Panc1 (cell line): ENCODE measurements at regions not wholly inside any gene's neighbourhood (a gene's known extent, or its start where the extent isn't known, plus 50 kb on each side); places are given as distances from the start of the nearest gene placed in this dataset.

ENCODE experiments used
- ATAC-seq: fragments of 200-7000 bp; cut with Tn5 transposase; 2 replicates; pipeline ENCODE4 v1.9.1; 2020; ENCODE audit warnings: mild to moderate bottlenecking, moderate library complexity
- BruUV-seq: library from RNA; stranded (reverse); fragments of 400-500 nt; replicated peaks from 2 replicates; lab custom pipeline; 2021; lab: Mats Ljungman, UMichigan
- CTCF ChIA-PET: fragments of 300-600 bp; sonication (Branson Sonifier 250); formaldehyde crosslinking; loops from one replicate; lab custom pipeline; 2022; ENCODE audit warnings: antibody characterized with exemption; lab: Charles Lee
- POLR2A ChIA-PET: fragments of 300-600 bp; sonication (Branson Sonifier 250); formaldehyde crosslinking; loops from one replicate; lab custom pipeline; 2022; ENCODE audit warnings: antibody characterized with exemption; lab: Charles Lee
- DNase-seq: peaks from one replicate; pipeline ENCODE4 v3.0.0-alpha.2; 2010; ENCODE audit warnings: low read depth, low spot score
- H3K27ac ChIP-seq: 2 replicates; pipeline ENCODE4 v1.5.1; 2011; ENCODE audit warnings: mild to moderate bottlenecking, low read length, inconsistent platforms
- H3K27me3 ChIP-seq: fragments of 200-500 bp; sonication (Bioruptor generic); 2 replicates; pipeline ENCODE4 v1.6.0; 2014; ENCODE audit warnings: low read length, inconsistent platforms; ENCODE audit not compliant: control insufficient read depth, insufficient read depth
- H3K36me3 ChIP-seq: fragments of 200-500 bp; sonication (Bioruptor generic); 2 replicates; pipeline ENCODE4 v1.5.1; 2014; ENCODE audit warnings: inconsistent platforms, mild to moderate bottlenecking, low read length, moderate library complexity; ENCODE audit not compliant: control insufficient read depth, insufficient read depth
- H3K4me1 ChIP-seq: 2 replicates; pipeline ENCODE4 v1.5.1; 2011; ENCODE audit warnings: inconsistent platforms, mild to moderate bottlenecking, low read length, moderate library complexity; ENCODE audit not compliant: control insufficient read depth, insufficient read depth
- H3K4me3 ChIP-seq, 2 experiments: 2 replicates each; pipeline ENCODE4 v1.5.1; 2011 to 2012; ENCODE audit warnings: low read depth in 2 of 2, low read length in 2 of 2, mild to moderate bottlenecking in 2 of 2, inconsistent platforms in 1 of 2, moderate library complexity in 1 of 2
- H3K9me3 ChIP-seq: fragments of 200-500 bp; sonication (Bioruptor generic); 2 replicates; pipeline ENCODE4 v1.5.1; 2014; ENCODE audit warnings: low read depth, mild to moderate bottlenecking, inconsistent platforms, low read length, moderate library complexity; ENCODE audit not compliant: control insufficient read depth, insufficient read depth
- POLR2AphosphoS5 ChIP-seq: IDR thresholded peaks from 2 replicates; pipeline ENCODE4 v1.6.1; 2012; ENCODE audit warnings: mild to moderate bottlenecking, low read depth, low read length, moderate library complexity
- SIN3A ChIP-seq: IDR thresholded peaks from 2 replicates; pipeline ENCODE4 v1.6.1; 2012; ENCODE audit warnings: low read depth, mild to moderate bottlenecking, low read length, moderate library complexity, borderline replicate concordance; ENCODE audit not compliant: insufficient read depth
- TCF7L2 ChIP-seq: IDR thresholded peaks from 2 replicates; pipeline ENCODE4 v1.6.1; 2011; ENCODE audit warnings: mild to moderate bottlenecking, low read depth, low read length, inconsistent platforms
- in situ Hi-C: cut with HindIII; loops from 2 replicates; pipeline ENCODE4 v1.10.0; 2016; ENCODE audit warnings: low sequenced_read_pairs, low pct_unique_long_range_greater_than_20kb
- intact Hi-C: fragments of 100-400 bp; cut with micrococcal nuclease; formaldehyde crosslinking; loops from one replicate; pipeline ENCODE4 v1.10.0; 2022; ENCODE audit not compliant: unreplicated experiment
- TF ChIP-seq, protein P1 (sequence below), 2 experiments: IDR thresholded peaks; 2 replicates each; pipeline ENCODE4 v1.6.1; 2011 to 2012; ENCODE audit warnings: low read depth in 2 of 2, control low read depth in 1 of 2, low read length in 1 of 2, mild to moderate bottlenecking in 1 of 2, moderate library complexity in 1 of 2; ENCODE audit not compliant: insufficient read depth in 1 of 2
- TF ChIP-seq, protein P2 (sequence below): fragments of 450-650 bp; IDR thresholded peaks from 2 replicates; pipeline ENCODE4 v1.5.1; 2017; ENCODE audit warnings: mild to moderate bottlenecking

DNA sequence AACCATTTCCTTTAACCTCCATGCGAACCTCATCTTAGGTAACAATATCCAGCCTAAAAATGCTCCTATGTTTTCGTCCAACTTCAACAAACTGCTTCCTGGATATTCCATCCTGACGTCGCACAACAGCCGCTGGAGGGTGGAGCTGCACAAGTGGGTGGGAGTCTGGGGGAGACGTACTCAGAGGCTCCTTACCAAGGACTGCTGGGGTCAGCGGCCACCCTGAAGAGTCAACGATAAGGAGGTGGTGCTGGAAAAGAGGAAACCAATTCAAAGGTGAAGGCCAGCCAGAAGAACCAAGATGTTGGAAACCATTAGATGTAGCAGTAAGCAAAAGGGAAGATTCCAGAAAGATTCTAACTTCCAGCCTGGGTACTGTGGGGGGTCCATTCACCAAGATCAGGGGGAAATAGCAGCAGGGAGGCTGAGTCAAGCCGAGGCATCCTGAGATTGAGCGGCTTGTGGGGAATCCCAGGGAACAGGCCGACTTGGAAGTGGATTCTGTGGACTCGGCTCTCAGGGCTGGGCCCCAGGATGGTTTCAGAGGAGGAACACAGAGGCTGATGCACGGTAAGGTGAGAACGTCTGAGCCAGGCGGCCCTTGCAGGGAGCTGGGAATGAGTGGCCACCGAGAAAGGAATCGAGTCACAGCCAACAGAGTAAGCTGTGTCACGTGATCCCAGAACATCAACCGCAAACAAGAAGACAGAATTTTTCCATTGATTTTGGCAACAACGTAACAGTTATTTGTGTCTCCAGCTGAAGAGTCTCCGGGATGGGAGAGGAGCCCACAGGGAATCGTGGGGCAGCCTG, 375.7 kb downstream of the NPHP4 start:
- Histone ChIP-seq H3K9me3 (no peaks in the 10 kb centered on the region), H3K4me3 (no peak overlapping the region), H3K36me3 (no peaks in the 10 kb centered on the region), H3K27me3 (peaks cover 2% of the 10 kb centered on the region; the same call in 1 of the 2 replicates), H3K4me1 (no peaks in the 10 kb centered on the region), H3K27ac (no peak overlapping the region)
- no TSS peak for BruUV-seq
- ChIA-PET POLR2A (no interaction called here), CTCF (no interaction called here)
- no peak for DNase-seq
- intact Hi-C loops (no loop called here), in situ Hi-C loops (no loop called here)
- ATAC-seq = no peak
- no peak for TF ChIP-seq SIN3A
- TF ChIP-seq POLR2AphosphoS5 = no peak
- TF ChIP-seq, protein P1, sequence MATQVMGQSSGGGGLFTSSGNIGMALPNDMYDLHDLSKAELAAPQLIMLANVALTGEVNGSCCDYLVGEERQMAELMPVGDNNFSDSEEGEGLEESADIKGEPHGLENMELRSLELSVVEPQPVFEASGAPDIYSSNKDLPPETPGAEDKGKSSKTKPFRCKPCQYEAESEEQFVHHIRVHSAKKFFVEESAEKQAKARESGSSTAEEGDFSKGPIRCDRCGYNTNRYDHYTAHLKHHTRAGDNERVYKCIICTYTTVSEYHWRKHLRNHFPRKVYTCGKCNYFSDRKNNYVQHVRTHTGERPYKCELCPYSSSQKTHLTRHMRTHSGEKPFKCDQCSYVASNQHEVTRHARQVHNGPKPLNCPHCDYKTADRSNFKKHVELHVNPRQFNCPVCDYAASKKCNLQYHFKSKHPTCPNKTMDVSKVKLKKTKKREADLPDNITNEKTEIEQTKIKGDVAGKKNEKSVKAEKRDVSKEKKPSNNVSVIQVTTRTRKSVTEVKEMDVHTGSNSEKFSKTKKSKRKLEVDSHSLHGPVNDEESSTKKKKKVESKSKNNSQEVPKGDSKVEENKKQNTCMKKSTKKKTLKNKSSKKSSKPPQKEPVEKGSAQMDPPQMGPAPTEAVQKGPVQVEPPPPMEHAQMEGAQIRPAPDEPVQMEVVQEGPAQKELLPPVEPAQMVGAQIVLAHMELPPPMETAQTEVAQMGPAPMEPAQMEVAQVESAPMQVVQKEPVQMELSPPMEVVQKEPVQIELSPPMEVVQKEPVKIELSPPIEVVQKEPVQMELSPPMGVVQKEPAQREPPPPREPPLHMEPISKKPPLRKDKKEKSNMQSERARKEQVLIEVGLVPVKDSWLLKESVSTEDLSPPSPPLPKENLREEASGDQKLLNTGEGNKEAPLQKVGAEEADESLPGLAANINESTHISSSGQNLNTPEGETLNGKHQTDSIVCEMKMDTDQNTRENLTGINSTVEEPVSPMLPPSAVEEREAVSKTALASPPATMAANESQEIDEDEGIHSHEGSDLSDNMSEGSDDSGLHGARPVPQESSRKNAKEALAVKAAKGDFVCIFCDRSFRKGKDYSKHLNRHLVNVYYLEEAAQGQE (IDR thresholded peaks at IDR 0.05; ENCODE audit: insufficient read depth in 1 of 2, low read depth in 2 of 2, low read length in 1 of 2) = no peak
- TF ChIP-seq, protein P2, sequence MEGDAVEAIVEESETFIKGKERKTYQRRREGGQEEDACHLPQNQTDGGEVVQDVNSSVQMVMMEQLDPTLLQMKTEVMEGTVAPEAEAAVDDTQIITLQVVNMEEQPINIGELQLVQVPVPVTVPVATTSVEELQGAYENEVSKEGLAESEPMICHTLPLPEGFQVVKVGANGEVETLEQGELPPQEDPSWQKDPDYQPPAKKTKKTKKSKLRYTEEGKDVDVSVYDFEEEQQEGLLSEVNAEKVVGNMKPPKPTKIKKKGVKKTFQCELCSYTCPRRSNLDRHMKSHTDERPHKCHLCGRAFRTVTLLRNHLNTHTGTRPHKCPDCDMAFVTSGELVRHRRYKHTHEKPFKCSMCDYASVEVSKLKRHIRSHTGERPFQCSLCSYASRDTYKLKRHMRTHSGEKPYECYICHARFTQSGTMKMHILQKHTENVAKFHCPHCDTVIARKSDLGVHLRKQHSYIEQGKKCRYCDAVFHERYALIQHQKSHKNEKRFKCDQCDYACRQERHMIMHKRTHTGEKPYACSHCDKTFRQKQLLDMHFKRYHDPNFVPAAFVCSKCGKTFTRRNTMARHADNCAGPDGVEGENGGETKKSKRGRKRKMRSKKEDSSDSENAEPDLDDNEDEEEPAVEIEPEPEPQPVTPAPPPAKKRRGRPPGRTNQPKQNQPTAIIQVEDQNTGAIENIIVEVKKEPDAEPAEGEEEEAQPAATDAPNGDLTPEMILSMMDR = no peak

DNA sequence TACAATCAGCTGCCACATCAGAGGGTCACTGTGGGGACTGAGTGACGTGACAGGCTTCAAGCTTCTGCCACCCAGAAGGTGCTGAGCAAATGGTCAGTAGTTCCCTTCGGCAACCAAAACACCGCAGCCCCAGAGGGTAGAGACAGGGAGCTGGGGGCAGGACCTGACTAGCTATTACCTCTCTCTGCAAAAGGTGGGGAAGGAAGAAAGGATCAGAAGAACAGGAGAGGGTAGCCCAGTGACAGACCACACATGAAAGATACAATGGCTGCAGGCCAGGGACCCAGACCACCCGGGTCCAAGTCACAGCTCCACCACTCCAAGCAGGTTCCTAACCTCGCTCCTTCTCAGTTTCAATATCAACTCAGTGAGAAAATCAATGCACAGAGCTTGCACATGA, 377.1 kb downstream of the NPHP4 start:
- Histone ChIP-seq H3K4me1 (no peaks in the 10 kb centered on the region), H3K27me3 (peaks cover 2% of the 10 kb centered on the region; the same call in 1 of the 2 replicates), H3K36me3 (no peaks in the 10 kb centered on the region), H3K4me3 (no peak overlapping the region), H3K9me3 (no peaks in the 10 kb centered on the region), H3K27ac (no peak overlapping the region)
- intact Hi-C loops = no loop called here
- TF ChIP-seq TCF7L2 = no peak
- TF ChIP-seq, protein P2 = no peak
- TF ChIP-seq POLR2AphosphoS5 = no peak
- TF ChIP-seq SIN3A = no peak
- TF ChIP-seq, protein P1 (IDR thresholded peaks at IDR 0.05; ENCODE audit: insufficient read depth in 1 of 2, low read depth in 2 of 2, low read length in 1 of 2) = no peak
- CTCF ChIA-PET = no interaction called here
- no TSS peak for BruUV-seq
- DNase-seq = no peak
- no peak for ATAC-seq
- POLR2A ChIA-PET = no interaction called here
- in situ Hi-C loops = no loop called here
